HepG2 (cell line): ENCODE measurements at regions not wholly inside any gene's neighbourhood (a gene's known extent, or its start where the extent isn't known, plus 50 kb on each side); places are given as distances from the start of the nearest gene placed in this dataset.

Experiments
- ATAC-seq: fragments of 200-7000 bp; cut with Tn5 transposase; 3 replicates; pipeline ENCODE4 v1.9.1; 2020; ENCODE audit warnings: mild to moderate bottlenecking, moderate library complexity
- BruUV-seq: library from RNA; stranded (reverse); fragments of 400-500 nt; replicated peaks from 2 replicates; lab custom pipeline; 2021; lab: Mats Ljungman, UMichigan
- CTCF ChIA-PET: fragments of 300-600 bp; formaldehyde crosslinking; extraction: SDS; loops from one replicate; lab custom pipeline; 2021; ENCODE audit warnings: low total read pairs, inconsistent platforms, low intra/inter-chr PET ratio; lab: Yijun Ruan, JAX
- POLR2A ChIA-PET: fragments of 350-600 bp; sonication (Branson Sonifier 250); formaldehyde crosslinking; loops from one replicate; lab custom pipeline; 2020; ENCODE audit warnings: antibody characterized with exemption, inconsistent platforms; lab: Yijun Ruan, JAX
- DNase-seq: peaks from one replicate; pipeline ENCODE4 v3.0.0-alpha.2; 2015; ENCODE audit warnings: low spot score
- FAIRE-seq: peaks from 3 replicates; lab custom pipeline; 2011; peaks lifted over from hg19 to GRCh38; lab: Jason Lieb, UNC
- H2AFZ ChIP-seq: one replicate; pipeline ENCODE4 v1.6.1; 2011; ENCODE audit warnings: low read length, inconsistent platforms
- H3K27ac ChIP-seq: fragments of 300-600 bp; 3 replicates; pipeline ENCODE4 v1.8.0; 2011; ENCODE audit warnings: mixed run types, mild to moderate bottlenecking, mixed read lengths, low read length, inconsistent platforms; ENCODE audit not compliant: insufficient read depth; ENCODE audit errors: extremely low read length
- H3K27me3 ChIP-seq, 2 experiments: fragments of 200-600 bp in 1 of 2; 2 replicates in 1 of 2; 3 replicates in 1 of 2; pipeline versions ENCODE4 v1.6.0 to v1.8.0; 2011; ENCODE audit warnings: low read length in 2 of 2, mild to moderate bottlenecking in 2 of 2, moderate library complexity in 2 of 2, inconsistent platforms in 1 of 2; ENCODE audit not compliant: insufficient read depth in 2 of 2, control insufficient read depth in 1 of 2
- H3K36me3 ChIP-seq, 2 experiments: fragments of 200-600 bp in 1 of 2; replicated peaks in 1 of 2; 2 replicates in 1 of 2; 3 replicates in 1 of 2; pipeline versions ENCODE4 v1.5.1 to v1.8.0; 2011; ENCODE audit warnings: low read length in 2 of 2, inconsistent platforms in 1 of 2; ENCODE audit not compliant: insufficient read depth in 2 of 2, control insufficient read depth in 1 of 2
- H3K4me1 ChIP-seq: 2 replicates; pipeline ENCODE4 v1.5.1; 2012; ENCODE audit warnings: low read length, inconsistent platforms; ENCODE audit not compliant: insufficient read depth
- H3K4me2 ChIP-seq: 2 replicates; pipeline ENCODE4 v1.6.0; 2011; ENCODE audit warnings: low read depth, low read length, inconsistent platforms
- H3K4me3 ChIP-seq, 3 experiments: fragments of 200-600 bp in 1 of 3; sonication (generic), shearing (Covaris generic) in 1 of 3; replicated peaks in 1 of 3; 2 replicates each; pipeline ENCODE4 v1.5.1; 2011 to 2016; ENCODE audit warnings: low read length in 3 of 3, inconsistent platforms in 2 of 3, low read depth in 2 of 3, mild to moderate bottlenecking in 2 of 3, control low read depth in 1 of 3, mixed read lengths in 1 of 3; ENCODE audit not compliant: insufficient read depth in 1 of 3
- H3K79me2 ChIP-seq: one replicate; pipeline ENCODE4 v1.6.1; 2011; ENCODE audit warnings: low read length, inconsistent platforms; ENCODE audit not compliant: insufficient read depth
- H3K9ac ChIP-seq: 2 replicates; pipeline ENCODE4 v1.6.0; 2011; ENCODE audit warnings: mild to moderate bottlenecking, low read depth, low read length, inconsistent platforms; ENCODE audit not compliant: insufficient read depth
- H3K9me3 ChIP-seq: 2 replicates; pipeline ENCODE4 v1.5.1; 2012; ENCODE audit warnings: mild to moderate bottlenecking, low read length
- H4K20me1 ChIP-seq: 2 replicates; pipeline ENCODE4 v1.6.0; 2011; ENCODE audit warnings: inconsistent platforms, mild to moderate bottlenecking, low read length, moderate library complexity; ENCODE audit not compliant: insufficient read depth
- ASH2L ChIP-seq: fragments of 300-600, 200-600 bp; sonication (generic); IDR thresholded peaks from 2 replicates; pipeline ENCODE4 v1.7.0; 2017; ENCODE audit warnings: low read depth, mild to moderate bottlenecking, moderate library complexity, mixed read lengths, low read length; ENCODE audit not compliant: insufficient read length
- GABPA ChIP-seq, 2 experiments: IDR thresholded peaks; 2 replicates each; pipeline ENCODE4 v1.6.1; 2011 to 2016; ENCODE audit warnings: low read depth in 2 of 2, low read length in 1 of 2, missing biosample characterization in 1 of 2, missing genetic modification characterization in 1 of 2
- MAX ChIP-seq: IDR thresholded peaks from 2 replicates; pipeline ENCODE4 v1.6.1; 2012; ENCODE audit warnings: inconsistent platforms
- POGZ ChIP-seq: sonication (generic); formaldehyde crosslinking; IDR thresholded peaks from 2 replicates; pipeline ENCODE4 v1.4.0; 2020; ENCODE audit warnings: mild to moderate bottlenecking, missing genetic modification reagents
- RBM22 ChIP-seq: fragments of 200-400 bp; formaldehyde crosslinking; optimal IDR thresholded peaks from 2 replicates; pipeline ENCODE3; 2017; ENCODE audit warnings: mild to moderate bottlenecking, low read length, moderate library complexity
- SAP130 ChIP-seq: IDR thresholded peaks from 2 replicates; pipeline ENCODE4 v1.6.1; 2016; ENCODE audit warnings: low read depth
- SMARCE1 ChIP-seq: fragments of 450-650 bp; IDR thresholded peaks from 2 replicates; pipeline ENCODE4 v1.6.1; 2017; ENCODE audit warnings: borderline replicate concordance
- ZMYM4 ChIP-seq: sonication (generic); formaldehyde crosslinking; IDR thresholded peaks from 2 replicates; pipeline ENCODE4 v1.8.1; 2023; ENCODE audit warnings: mild to moderate bottlenecking, missing genetic modification reagents
- ZNF329 ChIP-seq: sonication (generic); formaldehyde crosslinking; IDR thresholded peaks from 2 replicates; pipeline ENCODE4 v1.9.0; 2021; ENCODE audit warnings: low read depth, mild to moderate bottlenecking, missing genetic modification reagents
- ZNF367 ChIP-seq: sonication (generic); formaldehyde crosslinking; IDR thresholded peaks from 2 replicates; pipeline ENCODE4 v1.4.0; 2020; ENCODE audit warnings: missing genetic modification reagents, borderline replicate concordance
- ZNF530 ChIP-seq: sonication (generic); formaldehyde crosslinking; IDR thresholded peaks from 2 replicates; pipeline ENCODE4 v1.5.0; 2020; ENCODE audit warnings: low read depth, mild to moderate bottlenecking, missing genetic modification reagents
- ZNF580 ChIP-seq: IDR thresholded peaks from 2 replicates; pipeline ENCODE4 v1.6.1; 2016; ENCODE audit warnings: low read depth, borderline replicate concordance
- ZNF703 ChIP-seq: sonication (generic); formaldehyde crosslinking; IDR thresholded peaks from 2 replicates; pipeline ENCODE4 v1.5.1; 2020; ENCODE audit warnings: missing genetic modification reagents, mild to moderate bottlenecking, moderate library complexity, borderline replicate concordance
- ZNF713 ChIP-seq: sonication (generic); formaldehyde crosslinking; IDR thresholded peaks from 2 replicates; pipeline ENCODE4 v1.4.0; 2020; ENCODE audit warnings: mild to moderate bottlenecking, missing genetic modification reagents
- ZNF780A ChIP-seq: sonication (generic); formaldehyde crosslinking; IDR thresholded peaks from 2 replicates; pipeline ENCODE4 v1.8.0; 2022; ENCODE audit warnings: mild to moderate bottlenecking, missing genetic modification reagents, moderate library complexity
- WGBS: methylation state at CpG from one replicate; pipeline ENCODE4 v1.1.6; 2017; ENCODE audit warnings: low lambda C conversion rate; 5-methylcytosine and 5-hydroxymethylcytosine counted together
- in situ Hi-C: cut with HindIII; loops from 2 replicates; pipeline ENCODE4 v1.10.0; 2017; ENCODE audit warnings: low pct_unique_long_range_greater_than_20kb; ENCODE audit not compliant: extremely low pct_ligation_motif_present
- intact Hi-C: fragments of 100-400 bp; cut with micrococcal nuclease; formaldehyde crosslinking; loops from one replicate; pipeline ENCODE4 v1.10.0; 2022; ENCODE audit not compliant: unreplicated experiment
- TF ChIP-seq, protein P1 (sequence below): IDR thresholded peaks from 2 replicates; pipeline ENCODE4 v1.6.1; 2016; ENCODE audit warnings: control low read depth
- TF ChIP-seq, protein P2 (sequence below): sonication (generic); formaldehyde crosslinking; conservative IDR thresholded peaks from 2 replicates; pipeline ENCODE4 v1.4.0; 2020; ENCODE audit warnings: missing genetic modification reagents

DNA sequence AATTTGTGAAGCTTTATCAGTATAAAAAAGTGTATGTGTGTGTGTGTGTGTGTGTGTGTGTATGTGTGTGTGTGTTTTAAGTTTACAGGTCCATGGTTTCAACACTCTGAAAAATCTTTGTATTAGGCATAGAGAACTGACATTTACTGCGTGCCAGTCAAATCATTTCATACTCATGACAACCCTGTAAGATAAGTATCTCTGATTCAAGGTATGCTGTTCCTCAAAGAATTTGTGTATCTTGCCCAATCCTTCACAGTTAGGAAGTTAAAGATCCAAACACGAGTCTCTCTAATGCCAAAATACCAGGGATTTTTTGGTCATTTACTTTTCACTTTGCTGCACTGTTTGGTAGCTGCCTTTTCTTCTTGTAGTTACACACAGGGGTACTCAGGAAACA, 1121.3 kb upstream of the AUTS2 start:
- ChIA-PET POLR2A (no interaction called here), CTCF (no interaction called here)
- no peaks in the 10 kb centered on the region for H4K20me1 ChIP-seq
- ATAC-seq (no peak), DNase-seq (no peak), FAIRE-seq (no peak)
- no peaks in the 10 kb centered on the region; a peak in 1 of 5 replicates for H3K27me3 ChIP-seq
- no peaks in the 10 kb centered on the region; the same call in 1 of the 2 replicates for H3K9me3 ChIP-seq
- H3K36me3 ChIP-seq = no peaks in the 10 kb centered on the region
- H3K4me1 ChIP-seq = no peaks in the 10 kb centered on the region
- H3K4me3 ChIP-seq = no peak overlapping the region
- no peak overlapping the region for H3K4me2 ChIP-seq
- no peak overlapping the region for H3K9ac ChIP-seq
- 51% methylated on average over 2 of the region's 2 CpGs for WGBS
- no peak overlapping the region for H2AFZ ChIP-seq
- no peaks in the 10 kb centered on the region for H3K79me2 ChIP-seq
- intact Hi-C loops (no loop called here), in situ Hi-C loops (no loop called here)
- TF ChIP-seq ZNF713 (no peak), MAX (no peak), RBM22 (no peak), ZNF329 (no peak), POGZ (CRISPR knock-in tag) (no peak), ZNF530 (no peak), ZNF580 (no peak), SAP130 (no peak), ZNF780A (CRISPR knock-in tag) (no peak), SMARCE1 (no peak), ZNF367 (no peak), ASH2L (no peak), ZMYM4 (CRISPR knock-in tag) (no peak), ZNF703 (CRISPR knock-in tag) (no peak), GABPA (IDR thresholded peaks at IDR 0.05; ENCODE audit: low read depth, low read length) (no peak), GABPA (CRISPR knock-in tag; IDR thresholded peaks at IDR 0.05; ENCODE audit: low read depth) (no peak)
- TF ChIP-seq, protein P1, sequence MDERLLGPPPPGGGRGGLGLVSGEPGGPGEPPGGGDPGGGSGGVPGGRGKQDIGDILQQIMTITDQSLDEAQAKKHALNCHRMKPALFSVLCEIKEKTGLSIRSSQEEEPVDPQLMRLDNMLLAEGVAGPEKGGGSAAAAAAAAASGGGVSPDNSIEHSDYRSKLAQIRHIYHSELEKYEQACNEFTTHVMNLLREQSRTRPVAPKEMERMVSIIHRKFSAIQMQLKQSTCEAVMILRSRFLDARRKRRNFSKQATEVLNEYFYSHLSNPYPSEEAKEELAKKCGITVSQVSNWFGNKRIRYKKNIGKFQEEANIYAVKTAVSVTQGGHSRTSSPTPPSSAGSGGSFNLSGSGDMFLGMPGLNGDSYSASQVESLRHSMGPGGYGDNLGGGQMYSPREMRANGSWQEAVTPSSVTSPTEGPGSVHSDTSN (CRISPR knock-in tag) = no peak
- TF ChIP-seq, protein P2, sequence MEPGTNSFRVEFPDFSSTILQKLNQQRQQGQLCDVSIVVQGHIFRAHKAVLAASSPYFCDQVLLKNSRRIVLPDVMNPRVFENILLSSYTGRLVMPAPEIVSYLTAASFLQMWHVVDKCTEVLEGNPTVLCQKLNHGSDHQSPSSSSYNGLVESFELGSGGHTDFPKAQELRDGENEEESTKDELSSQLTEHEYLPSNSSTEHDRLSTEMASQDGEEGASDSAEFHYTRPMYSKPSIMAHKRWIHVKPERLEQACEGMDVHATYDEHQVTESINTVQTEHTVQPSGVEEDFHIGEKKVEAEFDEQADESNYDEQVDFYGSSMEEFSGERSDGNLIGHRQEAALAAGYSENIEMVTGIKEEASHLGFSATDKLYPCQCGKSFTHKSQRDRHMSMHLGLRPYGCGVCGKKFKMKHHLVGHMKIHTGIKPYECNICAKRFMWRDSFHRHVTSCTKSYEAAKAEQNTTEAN = no peak
- BruUV-seq = no TSS peak
- H3K27ac ChIP-seq = no peak overlapping the region
